ENCODE measurements at regions not wholly inside any gene's neighbourhood (a gene's known extent, or its start where the extent isn't known, plus 50 kb on each side); places are given as distances from the start of the nearest gene placed in this dataset.
"Not testable (repeated sequence)": the region's sequence is repeated elsewhere in the genome, so short reads cannot be mapped to it uniquely, and the experiment has no call there.

DNA sequence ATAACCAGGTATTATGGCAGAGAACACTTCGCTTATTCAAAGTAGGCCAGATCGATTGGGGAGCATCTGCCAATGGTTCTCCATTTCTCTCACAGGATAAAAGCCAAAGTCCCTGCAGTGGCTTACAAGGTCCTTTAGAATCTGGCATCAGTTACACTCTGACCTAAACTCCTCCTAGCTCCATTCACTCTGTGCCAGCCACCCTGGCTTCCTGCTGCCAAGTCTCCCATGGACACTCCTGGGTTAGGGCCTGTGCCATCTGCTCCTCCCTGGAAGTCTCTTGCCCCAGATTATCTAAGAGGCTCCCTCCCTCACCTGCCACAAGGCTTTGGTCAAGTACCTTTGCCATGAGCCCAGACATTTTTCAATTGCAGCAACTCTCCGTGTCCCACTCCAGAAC, 649.2 kb downstream of the DACH1 start:
- DNase-seq (ENCODE audit: insufficient read length, low spot score) (no peak), FAIRE-seq (no peak)
- no peak for TF ChIP-seq POLR2A (IDR thresholded peaks at IDR 0.05; ENCODE audit: low read depth, low read length)

DNA sequence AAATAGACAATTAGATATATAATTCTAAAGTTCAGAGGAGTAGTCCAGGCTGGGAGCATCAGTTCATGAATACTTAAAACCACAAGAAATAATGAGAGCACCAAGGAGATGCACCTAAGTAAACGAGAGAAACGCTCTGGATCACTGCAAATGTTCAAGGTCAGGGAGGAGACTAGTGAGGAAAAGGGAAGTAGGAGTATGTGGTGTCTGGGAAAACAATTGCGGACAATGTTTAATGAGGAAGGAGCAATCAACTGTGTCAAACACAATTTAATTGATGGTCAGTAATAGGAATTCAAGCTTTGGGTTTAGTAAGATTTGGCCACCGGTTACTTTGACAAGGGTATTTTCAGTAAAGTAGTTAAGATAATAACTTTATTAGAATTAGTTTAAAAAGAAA, 652.2 kb downstream of the DACH1 start:
- no peak for DNase-seq (ENCODE audit: insufficient read length, low spot score)
- no peak for FAIRE-seq
- no peak for TF ChIP-seq POLR2A (IDR thresholded peaks at IDR 0.05; ENCODE audit: low read depth, low read length)

GRCh38 chr13:71214357-71214756, 652.6 kb downstream of the DACH1 start:
- TF ChIP-seq POLR2A (IDR thresholded peaks at IDR 0.05; ENCODE audit: low read depth, low read length): no peak
- DNase-seq (ENCODE audit: insufficient read length, low spot score) (no peak), FAIRE-seq (no peak)

GRCh38 chr13:71213252-71213821, 653.7 kb downstream of the DACH1 start:
- TF ChIP-seq POLR2A (IDR thresholded peaks at IDR 0.05; ENCODE audit: low read depth, low read length): no peak
- FAIRE-seq: no peak
- no peak for DNase-seq (ENCODE audit: insufficient read length, low spot score)

GRCh38 chr13:71210861-71211260, 656.1 kb downstream of the DACH1 start:
- FAIRE-seq (no peak), DNase-seq (ENCODE audit: insufficient read length, low spot score) (no peak)
- TF ChIP-seq POLR2A (IDR thresholded peaks at IDR 0.05; ENCODE audit: low read depth, low read length): no peak

GRCh38 chr13:71209217-71209616, 657.8 kb downstream of the DACH1 start:
- FAIRE-seq (no peak), DNase-seq (ENCODE audit: insufficient read length, low spot score) (no peak)
- no peak for TF ChIP-seq POLR2A (IDR thresholded peaks at IDR 0.05; ENCODE audit: low read depth, low read length)

- FAIRE-seq; DNase-seq (ENCODE audit: insufficient read length, low spot score): not testable (repeated sequence)
Observed at GRCh38 chr13:71184583-71184982, 682.4 kb downstream of the DACH1 start.

- FAIRE-seq; DNase-seq (ENCODE audit: insufficient read length, low spot score): not testable (repeated sequence)
Observed at GRCh38 chr13:71183352-71183751, 683.7 kb downstream of the DACH1 start.

DNA sequence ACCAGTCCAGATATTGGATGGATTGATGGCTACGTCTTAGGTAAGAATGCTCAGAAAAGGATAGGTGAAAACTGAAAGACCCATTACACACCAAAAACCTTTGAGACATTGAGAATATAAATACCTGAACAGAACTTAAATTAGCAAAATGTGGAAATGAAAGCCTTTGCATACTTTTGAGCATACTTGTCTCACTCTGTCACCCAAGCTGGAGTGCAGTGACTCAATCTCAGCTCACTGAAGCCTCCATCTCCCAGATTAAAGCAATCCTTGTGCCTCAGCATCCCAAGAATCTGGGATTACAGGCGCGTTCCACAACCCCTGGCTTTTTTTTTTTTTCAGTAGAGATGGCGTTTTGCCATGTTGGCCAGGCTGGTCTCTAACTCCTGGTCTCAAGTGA, 695.3 kb downstream of the DACH1 start:
- FAIRE-seq (no peak), DNase-seq (ENCODE audit: insufficient read length, low spot score) (no peak)
- no peak for TF ChIP-seq POLR2A (IDR thresholded peaks at IDR 0.05; ENCODE audit: low read depth, low read length)

GRCh38 chr13:71169180-71169579, 697.8 kb downstream of the DACH1 start:
- no peak for TF ChIP-seq POLR2A (IDR thresholded peaks at IDR 0.05; ENCODE audit: low read depth, low read length)
- DNase-seq (ENCODE audit: insufficient read length, low spot score) (no peak), FAIRE-seq (no peak)

DNA sequence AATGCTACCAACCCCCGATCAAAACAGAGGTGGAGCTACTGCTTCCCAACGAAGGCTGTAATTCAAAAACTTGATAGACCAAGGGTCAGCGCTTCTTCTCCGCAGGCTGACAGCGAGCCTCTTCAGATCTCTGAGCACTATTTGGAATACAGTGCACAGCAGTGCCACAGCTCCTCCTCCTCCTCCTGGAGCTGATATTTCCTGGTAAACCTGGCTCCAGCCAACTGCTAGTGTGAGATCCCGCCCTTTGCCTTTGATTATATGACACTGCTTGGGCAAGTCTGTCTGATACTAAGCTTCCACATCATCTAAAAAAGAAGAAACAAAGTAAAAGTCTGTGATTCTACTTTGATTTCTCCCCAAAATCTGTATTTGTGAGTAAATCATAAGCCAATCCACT, 710.5 kb downstream of the DACH1 start:
- no peak for TF ChIP-seq POLR2A (IDR thresholded peaks at IDR 0.05; ENCODE audit: low read depth, low read length)
- DNase-seq (ENCODE audit: insufficient read length, low spot score) (no peak), FAIRE-seq (no peak)

DNA sequence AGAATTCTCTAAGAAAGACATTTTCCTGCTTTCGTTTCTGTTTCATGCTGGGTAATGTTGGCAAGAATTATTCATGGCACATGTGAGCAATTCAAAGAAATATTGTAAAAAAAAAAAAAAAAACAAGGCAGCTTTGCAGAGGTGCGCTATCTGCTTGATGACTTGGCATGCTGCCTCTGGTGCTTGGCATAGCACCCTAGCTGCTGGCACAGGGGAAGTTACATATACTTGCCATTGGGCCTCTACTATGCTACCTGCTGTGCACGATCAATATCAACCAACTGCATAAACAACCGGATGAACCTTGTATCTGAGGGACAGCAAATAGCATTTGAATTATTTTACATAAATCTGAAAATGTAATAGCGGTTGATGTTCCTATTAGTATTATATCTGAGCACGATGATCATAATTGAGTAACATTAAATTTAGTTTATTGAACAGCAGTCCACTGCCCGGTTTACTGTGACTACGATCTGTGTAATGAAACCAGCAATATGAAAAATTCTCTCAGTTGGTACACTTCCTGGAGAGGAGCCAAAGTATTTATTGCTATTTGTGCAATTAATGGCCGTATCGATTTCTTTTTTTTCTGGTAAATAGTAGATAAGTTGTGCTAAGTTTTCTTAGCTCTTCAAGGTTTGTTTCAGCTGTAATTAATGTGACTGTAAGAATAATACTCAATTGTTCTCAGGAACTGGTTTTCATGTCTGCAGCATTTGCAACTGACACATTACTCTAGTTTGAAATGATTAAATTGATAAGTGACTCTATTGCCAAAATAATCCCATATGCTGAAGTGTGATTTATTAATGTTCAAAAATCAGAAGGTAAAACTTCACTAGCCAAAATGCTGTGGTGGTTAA, 717.3 kb downstream of the DACH1 start:
- FAIRE-seq (no peak), DNase-seq (ENCODE audit: insufficient read length, low spot score) (no peak)
- no peak for TF ChIP-seq POLR2A (IDR thresholded peaks at IDR 0.05; ENCODE audit: low read depth, low read length)

DNA sequence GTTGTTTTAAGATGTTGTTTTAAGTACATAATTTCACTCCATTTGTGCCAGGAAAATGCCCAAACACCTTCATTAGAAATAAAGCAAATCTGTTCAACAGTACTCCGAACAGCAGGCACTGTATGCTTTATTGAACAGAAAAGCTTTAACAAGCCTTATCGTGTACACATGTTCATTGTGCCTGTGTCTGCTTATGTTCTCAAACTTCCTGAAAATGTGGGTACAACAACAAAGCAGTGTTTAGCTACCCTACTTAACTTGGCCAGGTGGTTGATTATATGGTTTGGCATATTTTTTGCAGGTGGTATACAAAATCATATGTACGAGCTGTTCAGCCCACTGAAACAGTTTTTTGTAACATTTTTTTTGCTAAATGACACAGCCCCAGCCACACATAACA, 718.0 kb downstream of the DACH1 start:
- FAIRE-seq: no peak
- no peak for DNase-seq (ENCODE audit: insufficient read length, low spot score)
- no peak for TF ChIP-seq POLR2A (IDR thresholded peaks at IDR 0.05; ENCODE audit: low read depth, low read length)

- no peak for TF ChIP-seq POLR2A (IDR thresholded peaks at IDR 0.05; ENCODE audit: low read depth, low read length)
- no peak for DNase-seq (ENCODE audit: insufficient read length, low spot score)
- FAIRE-seq: no peak
Observed at GRCh38 chr13:71148396-71148795, 718.6 kb downstream of the DACH1 start.

- DNase-seq (ENCODE audit: insufficient read length, low spot score): no peak
- no peak for FAIRE-seq
- TF ChIP-seq POLR2A (IDR thresholded peaks at IDR 0.05; ENCODE audit: low read depth, low read length): no peak
Observed at GRCh38 chr13:71144883-71145282, 722.1 kb downstream of the DACH1 start.
